ENCODE measurements at regions not wholly inside any gene's neighbourhood (a gene's known extent, or its start where the extent isn't known, plus 50 kb on each side); places are given as distances from the start of the nearest gene placed in this dataset.

DNA sequence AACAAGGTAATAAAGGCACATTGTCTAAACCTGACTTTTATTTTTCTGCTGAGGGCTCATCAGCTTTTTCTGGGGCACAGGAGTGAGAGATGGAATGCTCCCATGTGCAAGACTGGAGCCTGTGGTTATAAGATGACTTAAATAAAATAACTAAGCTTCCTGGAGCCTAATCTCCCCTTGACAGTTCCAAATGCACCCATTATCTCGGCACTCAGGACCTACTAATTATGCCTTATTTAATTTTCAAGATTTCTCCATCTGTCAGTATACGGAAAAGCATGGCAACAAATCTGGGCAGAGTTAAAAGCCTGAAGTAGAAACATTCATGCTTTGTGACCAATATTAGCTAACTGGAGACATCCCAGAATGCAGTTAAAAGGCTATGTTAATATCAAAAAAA lies 416.7 kb upstream of the TEX13C start:
- TF ChIP-seq EGR1 (IDR thresholded peaks at IDR 0.05; ENCODE audit: low read depth) (no peak), POLR2A (IDR thresholded peaks at IDR 0.05; ENCODE audit: borderline replicate concordance, extremely low read depth, insufficient read depth, insufficient read length) (no peak), POLR2AphosphoS5 (IDR thresholded peaks at IDR 0.05; ENCODE audit: low read depth, low read length) (no peak), YY1 (IDR thresholded peaks at IDR 0.05; ENCODE audit: extremely low read depth, insufficient replicate concordance, low read depth, low read length) (no peak), EZH2 (IDR thresholded peaks at IDR 0.05) (no peak), TCF7L2 (IDR thresholded peaks at IDR 0.05; ENCODE audit: borderline replicate concordance, extremely low read depth, insufficient read depth, insufficient read length) (no peak)
- TF ChIP-seq, protein P1, sequence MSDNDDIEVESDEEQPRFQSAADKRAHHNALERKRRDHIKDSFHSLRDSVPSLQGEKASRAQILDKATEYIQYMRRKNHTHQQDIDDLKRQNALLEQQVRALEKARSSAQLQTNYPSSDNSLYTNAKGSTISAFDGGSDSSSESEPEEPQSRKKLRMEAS (IDR thresholded peaks at IDR 0.05): no peak
- TF ChIP-seq, protein P2, sequence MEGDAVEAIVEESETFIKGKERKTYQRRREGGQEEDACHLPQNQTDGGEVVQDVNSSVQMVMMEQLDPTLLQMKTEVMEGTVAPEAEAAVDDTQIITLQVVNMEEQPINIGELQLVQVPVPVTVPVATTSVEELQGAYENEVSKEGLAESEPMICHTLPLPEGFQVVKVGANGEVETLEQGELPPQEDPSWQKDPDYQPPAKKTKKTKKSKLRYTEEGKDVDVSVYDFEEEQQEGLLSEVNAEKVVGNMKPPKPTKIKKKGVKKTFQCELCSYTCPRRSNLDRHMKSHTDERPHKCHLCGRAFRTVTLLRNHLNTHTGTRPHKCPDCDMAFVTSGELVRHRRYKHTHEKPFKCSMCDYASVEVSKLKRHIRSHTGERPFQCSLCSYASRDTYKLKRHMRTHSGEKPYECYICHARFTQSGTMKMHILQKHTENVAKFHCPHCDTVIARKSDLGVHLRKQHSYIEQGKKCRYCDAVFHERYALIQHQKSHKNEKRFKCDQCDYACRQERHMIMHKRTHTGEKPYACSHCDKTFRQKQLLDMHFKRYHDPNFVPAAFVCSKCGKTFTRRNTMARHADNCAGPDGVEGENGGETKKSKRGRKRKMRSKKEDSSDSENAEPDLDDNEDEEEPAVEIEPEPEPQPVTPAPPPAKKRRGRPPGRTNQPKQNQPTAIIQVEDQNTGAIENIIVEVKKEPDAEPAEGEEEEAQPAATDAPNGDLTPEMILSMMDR (IDR thresholded peaks at IDR 0.05 in 2 of 3, conservative IDR thresholded peaks at IDR 0.05 in 1 of 3; ENCODE audit: borderline replicate concordance in 1 of 3, insufficient read depth in 1 of 3, low read depth in 2 of 3, low read length in 2 of 3): no peak

Measured in HCT116 (cell line).